ENCODE measurements at regions not wholly inside any gene's neighbourhood (a gene's known extent, or its start where the extent isn't known, plus 50 kb on each side); places are given as distances from the start of the nearest gene placed in this dataset.

DNA sequence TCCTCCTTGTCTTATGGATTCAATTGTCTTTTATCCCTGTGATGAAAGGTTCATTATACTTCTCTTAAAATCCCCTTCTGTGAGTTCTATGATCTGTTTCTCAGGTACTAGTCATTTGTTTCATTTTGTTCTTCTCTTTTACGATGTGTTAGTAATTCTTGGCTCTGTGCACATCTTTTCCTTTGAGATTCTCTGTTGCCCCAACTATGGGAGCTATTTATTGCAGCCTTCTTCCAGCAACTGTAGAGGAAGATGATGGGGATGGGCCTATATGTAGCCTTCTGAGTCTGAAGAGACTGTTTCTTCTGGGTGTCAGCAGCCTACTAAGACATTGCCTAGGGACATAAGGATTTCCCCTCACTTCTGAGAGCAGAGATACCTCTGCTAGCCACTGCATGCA is 50.4 kb upstream of the TRERF1 start:
- TF ChIP-seq SMAD4 (CRISPR knock-in tag; conservative IDR thresholded peaks at IDR 0.05) (no peak), ZNF639 (CRISPR knock-in tag; conservative IDR thresholded peaks at IDR 0.05 in 1 of 2, IDR thresholded peaks at IDR 0.05 in 1 of 2) (no peak), DPF2 (IDR thresholded peaks at IDR 0.05) (no peak), EP300 (IDR thresholded peaks at IDR 0.05; ENCODE audit: low read length) (no peak), FOSL1 (tag; conservative IDR thresholded peaks at IDR 0.05) (no peak)

Data from K562 (cell line).